GM19351 (cell line): ENCODE measurements at regions not wholly inside any gene's neighbourhood (a gene's known extent, or its start where the extent isn't known, plus 50 kb on each side); places are given as distances from the start of the nearest gene placed in this dataset.

Experiments used
- ATAC-seq: cut with Tn5 transposase; IDR thresholded peaks from one replicate; pipeline ENCODE4 v1.9.1; 2021; ENCODE audit warnings: mild to moderate bottlenecking, moderate library complexity; ENCODE audit not compliant: unreplicated experiment

DNA sequence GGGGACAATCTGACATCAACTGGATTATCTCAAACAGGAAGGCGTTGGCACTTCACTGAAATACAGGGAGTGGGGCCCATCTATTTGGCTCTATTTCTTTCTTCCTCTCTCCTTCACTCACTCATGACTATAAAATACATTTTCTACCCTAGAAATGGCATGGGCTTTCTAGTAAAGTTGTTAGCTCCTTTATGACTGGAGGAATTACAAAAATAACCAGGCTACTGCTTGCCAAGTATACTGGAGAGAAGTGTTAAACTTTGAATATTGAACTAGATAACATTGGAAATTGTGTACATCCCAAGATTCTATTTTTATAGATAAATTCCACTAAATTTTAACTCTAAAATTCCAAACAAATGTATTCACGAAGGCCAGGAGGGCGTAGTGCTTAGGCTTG, 255.7 kb upstream of the SORCS1 start:
- no peak for ATAC-seq

DNA sequence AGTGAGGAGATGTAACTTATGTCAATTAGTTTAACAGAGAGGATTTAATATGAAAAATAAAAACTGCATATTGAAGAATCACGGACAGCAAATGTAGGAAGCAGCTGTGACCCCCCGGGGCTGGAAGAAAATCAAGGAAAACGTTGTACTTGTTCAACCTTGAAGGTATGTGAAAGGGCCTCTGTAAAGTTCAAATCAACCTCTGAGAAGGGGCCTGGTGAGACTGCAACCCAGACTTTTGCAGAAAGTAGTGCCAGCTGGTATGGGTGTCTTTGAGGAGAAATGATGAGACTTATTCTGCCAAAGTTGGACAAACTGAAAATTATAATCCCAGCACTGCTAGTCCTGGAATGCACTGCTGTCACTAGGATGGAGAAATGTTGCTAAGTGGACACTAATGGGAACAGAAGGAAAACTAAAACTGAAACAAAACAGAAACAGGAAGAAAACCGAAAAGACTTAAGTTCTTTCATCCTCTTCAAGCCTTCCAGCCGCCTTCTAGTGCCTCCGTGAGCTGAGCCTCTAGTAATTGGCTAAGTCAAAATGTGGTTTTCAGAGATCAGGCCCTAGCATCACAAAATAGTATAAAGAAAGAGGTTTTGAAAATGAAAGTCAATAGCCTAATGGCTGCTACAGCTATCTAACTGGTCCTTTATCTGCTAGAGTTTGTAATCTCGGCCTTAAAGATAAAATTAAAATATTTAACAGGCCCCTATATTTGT, 253.7 kb upstream of the SORCS1 start:
- peak; percentile 90 for ATAC-seq

DNA sequence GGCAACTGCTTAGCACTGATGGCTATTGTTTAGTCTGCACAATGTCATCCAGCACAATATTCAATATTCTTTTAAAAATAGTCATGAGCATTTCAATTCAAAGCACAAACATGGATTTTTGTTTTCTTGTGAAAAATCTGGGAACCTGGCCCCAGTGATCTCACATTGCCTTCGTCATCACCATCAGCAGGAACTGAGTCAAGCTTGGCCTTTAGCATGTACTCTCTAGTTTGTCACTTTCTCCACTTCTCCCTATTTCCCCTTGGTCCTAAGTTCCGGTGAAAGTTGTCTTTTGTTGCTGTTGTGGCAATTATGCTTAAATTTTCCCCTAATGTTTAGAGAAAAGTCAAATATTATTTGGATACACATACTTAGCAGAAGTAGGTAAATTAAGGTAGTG, 252.9 kb upstream of the SORCS1 start:
- no peak for ATAC-seq

DNA sequence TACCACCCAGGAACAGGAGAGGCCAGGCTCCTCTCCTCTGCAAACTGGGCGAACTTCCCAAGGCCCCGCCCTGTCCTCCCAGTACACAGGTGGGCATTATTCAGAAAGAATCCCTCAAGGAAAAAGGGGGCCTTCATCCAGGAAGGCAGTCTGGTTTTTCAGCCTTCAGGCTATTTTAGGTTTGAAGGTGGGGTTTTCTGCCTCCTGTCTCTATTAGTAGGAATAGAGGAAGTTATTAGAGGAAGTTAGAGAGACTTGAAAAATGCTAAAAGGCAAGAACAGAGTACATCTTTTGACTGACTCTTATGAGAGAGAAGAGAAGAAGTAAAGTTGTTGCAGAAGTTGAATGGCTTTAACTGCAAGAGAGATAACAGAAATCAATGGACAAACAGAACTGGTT, 250.9 kb upstream of the SORCS1 start:
- ATAC-seq, result peak; percentile 49

DNA sequence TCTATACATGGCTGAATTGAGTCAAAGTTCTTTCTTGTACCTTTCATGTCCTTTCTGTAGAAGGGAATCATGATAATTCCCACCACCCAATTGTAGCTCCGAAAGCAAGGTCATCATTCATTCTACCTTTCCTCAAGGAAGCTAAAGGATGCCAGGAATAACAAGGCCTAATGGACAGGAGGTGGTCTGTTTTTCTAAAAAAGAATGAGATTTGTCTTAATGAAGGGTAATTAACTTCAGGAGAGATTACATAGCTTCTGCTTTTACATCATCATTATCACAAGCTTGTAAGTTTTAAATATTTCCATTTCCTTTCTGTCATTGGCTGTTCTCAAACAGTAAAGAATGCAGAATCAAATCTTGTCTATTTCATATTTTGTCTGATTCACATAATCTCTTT, 249.5 kb upstream of the SORCS1 start:
- ATAC-seq, result no peak

DNA sequence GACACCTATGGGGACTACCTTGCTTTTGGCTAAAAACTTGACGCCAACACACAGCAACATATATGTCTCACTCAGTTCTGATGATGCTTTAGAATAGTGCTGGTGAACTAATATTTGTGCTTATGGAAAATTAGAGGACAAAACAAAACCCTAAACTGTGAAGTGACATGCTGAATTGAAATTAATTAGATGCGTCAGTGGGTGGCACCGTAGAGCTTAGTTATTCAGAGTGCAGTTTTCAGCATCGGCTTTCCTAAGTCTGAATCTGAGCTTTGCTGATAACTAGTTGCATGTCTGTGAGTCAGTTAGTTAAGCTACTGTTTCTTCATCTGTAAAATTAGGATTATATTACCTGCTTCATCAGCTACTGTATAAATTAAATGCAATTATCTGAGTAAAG, 245.0 kb upstream of the SORCS1 start:
- peak; percentile 95 for ATAC-seq

DNA sequence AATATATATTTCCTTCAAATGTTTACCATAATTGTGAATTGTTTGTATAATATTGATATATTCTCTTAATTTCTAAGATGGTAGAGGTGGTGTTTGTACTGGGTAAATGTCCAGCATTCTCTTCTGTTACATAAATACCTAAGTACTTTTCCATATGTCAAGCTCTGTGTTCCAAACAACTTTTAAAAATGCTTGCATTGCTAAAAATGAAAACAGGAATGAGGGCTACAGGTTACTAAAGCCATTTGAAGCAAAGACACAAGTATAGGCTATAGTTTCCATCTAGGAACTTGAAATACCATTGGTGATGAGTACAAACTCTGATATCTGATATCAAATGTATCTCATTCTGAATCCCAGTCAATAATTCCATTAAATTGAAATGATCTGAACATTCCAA, 233.6 kb upstream of the SORCS1 start:
- no peak for ATAC-seq

DNA sequence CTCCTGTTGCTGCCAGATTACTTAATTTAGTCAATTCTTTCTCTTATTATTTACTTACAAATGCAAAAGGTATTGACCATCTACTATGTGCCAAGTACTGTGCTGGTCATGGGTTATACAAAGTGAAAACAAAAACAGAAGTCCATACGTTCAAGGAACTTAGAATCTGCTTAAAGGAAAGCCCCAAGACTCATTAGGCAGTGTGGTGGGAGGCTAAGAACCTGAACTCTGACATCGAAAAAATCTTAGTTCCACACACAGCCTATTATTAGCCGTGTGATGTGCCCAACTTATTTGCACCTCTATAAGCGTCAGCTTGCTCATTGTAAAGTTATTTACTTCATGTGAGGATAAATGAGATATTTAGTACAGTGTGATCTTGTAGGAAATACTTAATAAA, 227.4 kb upstream of the SORCS1 start:
- peak; percentile 76 for ATAC-seq

DNA sequence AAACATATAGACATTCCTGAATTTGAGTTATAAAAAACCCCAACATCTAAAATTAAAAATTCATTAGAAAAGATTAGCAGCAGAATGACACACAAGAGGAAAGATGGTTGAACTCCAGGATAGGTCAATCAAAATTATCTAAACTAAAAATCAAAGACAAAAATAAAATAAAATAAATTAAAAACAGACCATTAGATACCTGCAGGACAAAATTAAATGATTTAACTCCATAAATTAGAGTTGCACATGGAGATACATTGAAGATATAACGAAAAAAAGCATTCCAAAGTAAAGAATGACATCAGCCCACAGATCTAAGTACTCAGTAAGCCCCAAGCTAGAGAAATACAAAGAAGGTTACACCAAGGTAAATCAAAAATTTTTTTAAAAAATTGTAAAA, 226.1 kb upstream of the SORCS1 start:
- ATAC-seq, result no peak

DNA sequence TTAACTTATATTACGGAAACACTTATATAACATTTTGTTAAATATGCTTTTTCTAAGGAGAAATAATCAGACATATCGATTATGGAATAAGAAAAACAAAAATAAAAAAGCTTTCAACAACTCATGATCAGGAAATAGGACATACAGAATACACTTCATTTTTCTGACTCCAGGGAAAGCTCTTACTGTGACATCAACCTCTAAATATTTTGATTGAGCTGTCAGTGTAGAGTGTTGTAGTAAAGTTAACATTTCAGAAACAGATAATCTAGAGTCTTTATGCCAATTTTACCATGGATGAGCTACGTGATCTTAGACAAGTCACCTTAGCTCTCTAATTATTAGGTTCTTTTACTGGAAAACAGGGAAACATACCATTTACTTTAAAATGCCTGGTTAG, 218.9 kb upstream of the SORCS1 start:
- ATAC-seq, result no peak

DNA sequence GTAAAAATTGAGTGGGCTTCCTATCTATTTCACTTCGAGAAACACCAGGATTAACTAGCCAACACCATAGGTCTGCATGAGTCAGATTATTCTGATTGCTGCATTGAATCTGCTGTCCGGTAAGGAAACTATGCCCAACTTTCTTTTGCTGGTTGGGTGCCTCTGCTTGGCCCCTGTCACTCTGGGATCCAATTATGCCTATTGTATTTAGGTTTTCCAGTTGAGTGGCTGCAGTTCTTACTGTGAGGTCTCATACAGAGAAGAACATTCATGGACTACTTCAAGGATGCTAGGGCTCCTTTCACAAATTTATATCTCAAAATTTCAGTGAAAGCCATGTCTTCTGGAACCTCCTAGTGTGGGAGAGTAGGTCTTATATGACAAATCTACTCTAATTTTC, 215.1 kb upstream of the SORCS1 start:
- ATAC-seq, result no peak

DNA sequence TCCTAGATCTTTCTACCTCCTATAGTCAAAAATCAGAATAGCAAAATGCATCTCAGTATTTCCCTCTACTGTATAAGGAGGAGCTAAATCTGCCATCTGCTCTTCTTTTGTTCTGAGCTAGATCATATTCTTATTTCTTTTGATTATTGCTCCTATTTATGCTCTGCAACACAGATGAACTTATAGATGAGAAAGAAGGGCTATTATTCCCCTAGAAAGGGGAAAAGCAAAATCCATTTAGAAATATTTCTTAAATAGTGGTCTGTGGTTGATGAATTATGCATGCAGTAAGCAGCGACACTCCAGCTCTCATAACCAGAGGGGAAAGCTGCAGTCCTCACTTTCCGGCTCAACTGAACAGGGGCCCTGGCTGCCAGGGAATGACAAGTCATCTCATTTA, 207.3 kb upstream of the SORCS1 start:
- no peak for ATAC-seq

DNA sequence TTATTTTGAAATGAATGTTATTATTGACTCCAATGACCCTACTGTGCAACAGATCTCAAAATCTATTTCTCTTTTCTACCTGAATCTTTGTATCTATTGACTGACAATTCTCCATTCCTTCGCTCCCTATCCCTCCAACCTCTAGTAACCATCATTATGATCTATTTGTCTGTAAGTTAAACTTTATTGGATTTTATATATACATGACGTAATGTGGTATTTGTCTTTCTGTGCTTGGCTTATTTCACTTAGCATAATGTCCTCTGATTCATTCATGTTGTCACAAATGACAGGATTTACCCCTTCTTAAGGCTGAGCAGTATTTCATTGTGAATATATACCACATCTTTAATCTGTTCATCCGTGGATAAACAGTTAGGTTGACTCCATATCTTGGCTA, 200.4 kb upstream of the SORCS1 start:
- no peak for ATAC-seq

DNA sequence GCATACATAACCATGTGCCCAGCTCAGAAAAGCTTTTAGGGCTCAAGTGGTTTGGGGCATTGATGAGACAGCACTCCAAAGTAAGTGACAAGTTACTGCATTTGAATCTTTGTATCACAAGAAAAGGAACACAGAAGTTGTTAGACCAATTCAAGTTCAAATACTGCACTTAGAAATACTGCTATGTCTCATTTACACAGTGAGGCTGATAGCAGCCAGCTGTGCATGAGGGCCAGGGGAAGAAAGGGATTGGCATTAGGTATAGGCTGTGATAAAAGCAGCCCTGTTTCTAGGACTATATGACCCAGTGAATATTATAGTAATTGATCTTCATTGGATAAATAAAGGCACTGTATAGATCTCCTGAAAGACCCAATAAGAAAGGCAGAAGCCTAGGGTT, 197.8 kb upstream of the SORCS1 start:
- ATAC-seq, result no peak

DNA sequence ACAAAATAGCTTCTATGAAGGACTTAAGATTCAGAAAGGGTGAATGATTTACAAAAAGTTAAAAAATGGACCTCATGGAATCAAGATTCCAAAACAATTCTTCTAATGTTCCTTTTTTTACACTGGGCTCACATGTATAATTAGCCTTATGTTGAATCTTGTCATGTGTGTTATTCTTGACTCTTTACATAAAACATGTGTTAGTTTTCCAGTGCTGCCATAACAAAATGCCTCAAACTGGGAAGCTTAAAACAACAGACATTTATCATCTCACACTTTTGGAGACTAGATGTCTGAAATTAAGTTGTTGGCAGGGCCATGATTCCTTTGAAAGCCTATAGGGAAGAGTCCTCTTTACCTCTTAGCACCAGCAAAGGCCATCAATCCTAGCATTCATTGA, 192.5 kb upstream of the SORCS1 start:
- no peak for ATAC-seq

DNA sequence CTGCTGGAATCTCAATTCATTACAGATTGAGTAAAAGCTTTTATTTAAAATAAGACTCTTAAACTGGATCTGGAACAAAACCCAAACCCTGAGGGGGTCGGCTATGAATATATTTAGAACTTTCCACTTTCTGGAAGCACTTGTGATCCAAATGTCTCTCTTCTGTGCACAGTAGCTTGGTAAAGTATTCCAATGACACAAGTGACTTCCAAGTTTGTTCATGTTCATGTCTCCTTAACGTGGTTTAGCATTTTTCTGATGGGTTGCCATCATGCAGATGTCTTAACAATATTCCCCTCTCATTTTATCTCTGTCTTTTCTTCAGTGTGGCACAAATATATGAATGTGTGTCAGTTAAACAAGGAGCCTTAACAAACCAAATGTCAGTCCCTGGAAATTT, 191.9 kb upstream of the SORCS1 start:
- ATAC-seq, result no peak

DNA sequence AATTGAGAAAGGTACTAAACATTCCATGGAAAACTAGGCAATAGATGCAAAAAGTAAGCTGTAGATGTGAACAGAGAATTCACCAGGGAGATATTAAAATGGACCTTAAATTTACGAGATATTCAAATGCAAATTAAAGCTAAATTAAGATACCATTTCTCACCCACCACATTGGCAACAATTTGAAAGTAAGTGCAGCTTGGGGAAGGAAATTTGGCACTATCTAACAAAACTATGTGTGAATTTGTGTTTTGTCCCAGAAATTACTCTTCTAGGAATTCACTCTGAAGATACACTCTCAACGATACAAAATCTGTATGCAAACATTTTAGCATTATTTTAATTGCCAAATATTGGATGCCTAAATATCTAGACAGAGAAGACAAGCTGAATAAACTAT, 178.2 kb upstream of the SORCS1 start:
- ATAC-seq, result no peak

DNA sequence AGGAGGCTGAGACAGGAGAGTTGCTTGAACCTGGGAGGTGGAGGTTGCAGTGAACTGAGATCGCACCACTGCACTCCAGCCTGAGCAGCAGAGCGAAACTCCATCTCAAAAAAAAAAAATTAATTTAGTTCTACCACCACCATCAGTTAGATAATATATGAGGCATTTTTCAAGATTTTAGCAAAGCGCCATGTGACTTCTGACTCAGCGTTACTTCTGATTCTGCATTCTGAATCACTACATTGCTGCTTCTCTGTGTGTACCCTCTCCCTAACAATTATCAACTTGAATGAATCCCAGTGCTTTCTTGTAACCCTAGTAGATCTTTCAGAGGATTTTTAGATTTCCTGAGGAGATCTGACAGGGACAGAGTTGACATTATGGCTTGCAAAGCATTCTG, 176.8 kb upstream of the SORCS1 start:
- no peak for ATAC-seq

DNA sequence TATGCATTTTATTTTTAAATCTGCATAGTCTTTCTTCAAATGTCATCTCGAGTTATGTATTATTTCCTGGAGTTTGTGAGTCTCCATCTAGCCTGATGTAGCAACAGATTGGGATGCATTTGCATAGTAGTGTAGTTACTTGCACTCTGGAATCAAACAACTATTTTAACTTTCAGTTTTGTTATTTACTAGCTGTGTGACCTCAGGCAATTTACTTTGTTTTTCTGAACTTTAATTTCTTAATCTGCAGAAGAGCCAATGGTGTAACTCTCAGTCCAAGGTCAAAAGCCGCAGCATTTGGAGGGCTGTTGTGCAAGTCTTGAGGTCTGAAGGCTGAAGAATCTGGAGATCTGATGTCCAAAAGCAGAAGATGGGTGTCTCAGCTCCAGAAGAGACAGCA, 175.8 kb upstream of the SORCS1 start:
- ATAC-seq, result no peak

DNA sequence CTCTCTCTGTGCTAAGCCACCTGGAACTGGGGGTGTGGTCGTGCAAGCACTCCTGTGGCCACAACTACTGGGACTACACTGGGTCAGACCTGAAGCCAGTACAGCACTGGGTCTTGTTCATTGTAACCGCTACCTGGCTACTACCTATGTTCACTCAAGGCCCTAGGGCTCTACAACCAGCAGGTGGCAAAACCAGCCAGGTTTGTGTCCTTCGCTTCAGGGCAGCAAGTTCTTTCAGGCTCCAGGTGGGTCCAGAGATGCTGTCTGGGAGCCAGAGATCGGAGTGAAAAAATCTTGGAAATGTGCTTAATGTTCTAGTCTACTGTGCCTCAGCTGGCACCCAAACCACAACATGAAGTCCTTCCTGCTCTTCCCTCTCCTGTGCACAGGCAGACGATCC, 171.6 kb upstream of the SORCS1 start:
- no peak for ATAC-seq

DNA sequence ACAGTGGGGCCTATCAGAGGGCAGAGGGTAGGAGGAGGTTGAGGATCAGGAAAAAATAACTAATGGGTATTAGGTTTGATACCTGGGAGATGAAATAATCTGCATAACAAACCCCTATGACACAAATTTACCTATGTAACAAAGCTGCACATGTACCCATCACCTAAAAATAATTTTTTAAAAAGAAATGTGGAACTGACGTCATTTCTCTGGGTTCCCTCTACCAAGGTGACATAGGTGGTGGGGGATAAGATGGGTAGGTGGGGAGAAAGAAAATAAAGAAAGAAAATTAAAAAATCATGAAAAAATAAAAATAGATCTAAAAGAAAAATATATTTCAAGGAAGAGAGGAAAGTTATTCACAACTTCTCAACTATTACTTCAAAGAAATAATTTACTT, 153.1 kb upstream of the SORCS1 start:
- no peak for ATAC-seq

DNA sequence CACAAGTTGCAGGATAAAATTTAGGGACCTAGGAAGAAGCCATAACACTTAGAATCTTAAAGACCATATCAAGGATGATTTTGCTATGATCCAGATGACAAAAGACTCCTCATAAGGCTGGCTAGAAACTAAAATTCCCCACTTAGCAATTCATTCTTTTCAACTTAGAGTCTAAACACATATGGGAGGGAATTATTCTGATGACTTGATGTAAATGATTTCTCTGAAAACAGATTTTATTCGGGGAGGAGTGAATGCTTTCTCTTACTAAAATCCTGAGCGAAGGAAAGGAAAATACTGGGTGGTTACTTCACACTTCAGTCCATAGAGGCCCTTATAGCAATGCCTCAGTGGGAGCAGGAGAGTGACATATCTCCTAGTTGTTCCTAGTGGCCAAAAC, 138.7 kb upstream of the SORCS1 start:
- ATAC-seq, result no peak

DNA sequence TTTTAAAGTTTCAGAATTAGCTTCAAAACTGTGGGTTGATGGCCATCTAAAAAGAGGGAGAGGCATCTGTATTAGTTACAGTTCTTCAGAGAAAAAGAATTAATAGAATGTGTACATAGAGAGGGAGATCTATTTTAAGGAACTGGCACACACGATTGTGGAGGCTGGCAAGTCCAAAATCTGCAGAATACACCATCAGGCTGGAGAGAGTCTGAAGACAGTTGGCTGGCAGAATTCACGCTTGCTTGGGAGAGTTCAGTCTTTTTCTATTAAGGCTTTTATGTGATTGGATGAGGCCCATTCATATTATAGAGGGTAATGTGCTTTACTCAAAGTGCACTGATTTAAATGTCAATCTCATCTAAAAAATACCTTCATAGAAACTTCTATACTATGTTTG, 135.1 kb upstream of the SORCS1 start:
- ATAC-seq, result no peak

DNA sequence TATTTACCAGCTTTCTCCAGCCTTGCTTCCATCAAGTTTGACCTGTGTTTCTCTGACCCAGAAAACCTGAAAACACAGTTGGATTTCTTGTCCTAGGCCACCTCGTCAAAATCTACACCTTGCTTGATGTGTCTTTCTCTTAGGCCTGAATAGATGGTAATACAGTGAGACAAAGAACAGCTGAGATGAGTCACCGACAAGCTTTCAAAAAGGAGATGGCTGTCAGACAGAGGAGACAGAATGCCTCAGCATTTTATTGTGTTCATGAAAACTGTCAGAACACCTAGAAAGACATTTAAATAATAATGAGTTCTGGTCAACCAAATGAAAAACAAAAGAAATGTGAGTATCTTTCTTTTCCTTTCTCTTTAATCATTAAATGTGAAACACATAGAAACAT, 119.7 kb upstream of the SORCS1 start:
- ATAC-seq, result no peak
